ENCODE measurements at regions not wholly inside any gene's neighbourhood (a gene's known extent, or its start where the extent isn't known, plus 50 kb on each side); places are given as distances from the start of the nearest gene placed in this dataset.

DNA sequence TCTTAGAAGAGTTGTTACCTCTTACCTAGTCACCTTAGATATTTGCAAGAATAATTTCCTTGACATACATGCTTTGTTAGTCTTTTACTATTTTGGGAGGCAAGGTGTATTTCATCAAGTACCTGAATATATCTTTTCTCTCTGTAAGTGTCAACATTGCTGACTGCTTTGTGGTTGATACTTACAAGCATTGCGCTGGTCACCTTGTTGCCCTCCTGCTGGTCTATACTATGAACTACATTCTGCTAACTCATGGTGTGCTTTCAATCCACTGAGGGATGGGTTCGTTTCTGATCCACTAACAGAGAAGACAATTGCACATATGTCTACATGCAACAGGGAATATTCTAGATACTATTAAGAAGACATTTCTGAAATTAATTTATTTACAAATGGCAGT is 837.8 kb upstream of the COBL start:
- DNase-seq: no peak
- no peak for TF ChIP-seq POLR2A (IDR thresholded peaks at IDR 0.05)
- no peak for TF ChIP-seq CTCF (IDR thresholded peaks at IDR 0.05)
- H3K4me3 ChIP-seq: no peak overlapping the region
- no peak overlapping the region for H3K27ac ChIP-seq
- intact Hi-C loops (cut with DNase I; ENCODE audit: low total_unique reads): no loop called here
- 89 to 95% methylated on average over 2 of the region's 2 CpGs for WGBS, 2 donors
- H3K36me3 ChIP-seq (ENCODE audit: low read depth, missing control alignments): no peaks in the 10 kb centered on the region
- H3K9me3 ChIP-seq: no peaks in the 10 kb centered on the region
- H3K4me1 ChIP-seq: no peaks in the 10 kb centered on the region
- no peaks in the 10 kb centered on the region for H3K27me3 ChIP-seq

DNA sequence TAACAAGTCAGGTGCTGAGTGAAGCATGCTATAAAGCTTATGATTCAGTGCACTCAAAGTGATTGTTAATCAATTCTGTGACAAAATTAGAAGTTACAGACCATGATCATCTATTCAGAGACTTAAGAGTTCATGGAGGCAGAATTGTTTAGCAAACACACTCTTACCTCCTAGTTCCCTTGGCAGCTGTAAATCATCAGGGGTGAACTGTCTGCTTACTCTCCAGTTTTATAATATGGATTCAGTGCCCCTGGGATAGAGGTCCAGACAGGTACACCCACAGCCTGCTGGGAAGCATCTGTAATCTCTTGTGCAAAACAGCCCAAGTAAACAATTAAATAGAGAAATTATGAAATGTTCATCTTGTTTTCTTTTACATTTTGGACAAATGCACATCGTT is 835.0 kb upstream of the COBL start:
- H3K36me3 ChIP-seq (ENCODE audit: low read depth, missing control alignments): no peaks in the 10 kb centered on the region
- no peak for DNase-seq
- H3K9me3 ChIP-seq: no peaks in the 10 kb centered on the region
- intact Hi-C loops (cut with DNase I; ENCODE audit: low total_unique reads): no loop called here
- no peak overlapping the region for H3K4me3 ChIP-seq
- WGBS, 2 donors: 55 to 65% methylated on average over 1 of the region's 1 CpG
- no peak for TF ChIP-seq POLR2A (IDR thresholded peaks at IDR 0.05)
- no peak for TF ChIP-seq CTCF (IDR thresholded peaks at IDR 0.05)
- H3K27me3 ChIP-seq: no peaks in the 10 kb centered on the region
- no peaks in the 10 kb centered on the region for H3K4me1 ChIP-seq
- H3K27ac ChIP-seq: no peak overlapping the region

DNA sequence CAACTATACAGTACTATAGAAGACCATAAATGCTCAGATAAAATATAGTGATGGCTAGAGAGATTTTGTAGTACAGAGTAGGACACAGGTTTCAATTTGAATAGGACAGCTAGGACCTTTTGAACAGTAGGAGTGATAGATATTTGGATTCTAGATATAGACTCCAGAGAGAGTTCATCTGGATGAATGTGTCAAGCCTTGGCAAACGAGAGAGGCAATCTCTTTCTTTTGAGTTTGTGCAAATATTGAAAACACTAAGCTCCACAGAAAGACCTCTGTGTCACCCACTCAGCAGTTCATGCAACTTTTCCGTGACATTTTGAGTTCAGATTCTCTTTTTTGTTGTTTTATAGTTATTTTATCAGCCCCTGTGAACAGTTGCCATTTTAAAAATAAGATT is 834.3 kb upstream of the COBL start:
- Histone ChIP-seq H3K27ac (no peak overlapping the region), H3K4me3 (no peak overlapping the region), H3K36me3 (ENCODE audit: low read depth, missing control alignments) (no peaks in the 10 kb centered on the region), H3K27me3 (no peaks in the 10 kb centered on the region), H3K4me1 (no peaks in the 10 kb centered on the region), H3K9me3 (no peaks in the 10 kb centered on the region)
- intact Hi-C loops (cut with DNase I; ENCODE audit: low total_unique reads): no loop called here
- no peak for TF ChIP-seq POLR2A (IDR thresholded peaks at IDR 0.05)
- TF ChIP-seq CTCF (IDR thresholded peaks at IDR 0.05): no peak
- no peak for DNase-seq
- WGBS, 2 donors: 64 to 67% methylated on average over 2 of the region's 2 CpGs

DNA sequence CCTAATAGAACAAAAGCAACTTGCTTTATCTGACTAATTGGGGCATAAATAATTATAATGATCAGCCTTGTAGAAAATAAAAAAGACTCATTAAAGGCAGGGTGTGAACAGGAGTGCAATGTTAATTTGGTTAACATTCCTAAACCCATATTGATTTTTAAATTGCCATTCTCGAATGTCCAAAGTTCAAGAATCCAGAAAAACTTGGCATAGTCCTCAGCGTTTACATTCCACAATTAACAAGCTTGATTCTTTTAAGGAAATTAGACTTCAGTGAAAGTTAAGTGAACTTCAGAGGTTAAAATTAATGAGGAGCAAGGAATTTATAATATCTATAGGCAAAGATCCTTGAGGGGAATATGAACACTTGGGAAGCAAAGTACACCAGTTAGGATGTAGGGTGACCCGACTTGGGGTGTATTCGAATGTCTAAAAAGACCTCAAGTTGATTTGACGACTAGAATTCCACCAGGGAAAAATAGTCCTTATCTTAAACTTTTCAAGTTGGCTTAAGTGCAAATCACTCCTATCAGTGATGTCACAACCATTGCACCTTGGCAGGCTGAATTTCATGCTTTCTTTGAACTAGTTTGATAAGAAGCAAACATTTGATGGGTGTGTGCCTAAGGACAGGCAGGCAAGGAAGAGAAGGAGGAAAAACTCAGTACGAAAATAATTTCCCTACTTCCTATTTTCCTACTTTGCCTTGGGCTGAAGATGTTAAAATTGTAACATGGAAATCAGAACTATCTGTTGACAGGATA is 830.4 kb upstream of the COBL start:
- Histone ChIP-seq H3K9me3 (no peaks in the 10 kb centered on the region), H3K4me3 (no peak overlapping the region), H3K36me3 (ENCODE audit: low read depth, missing control alignments) (no peaks in the 10 kb centered on the region), H3K4me1 (no peaks in the 10 kb centered on the region), H3K27ac (no peak overlapping the region), H3K27me3 (no peaks in the 10 kb centered on the region)
- intact Hi-C loops (cut with DNase I; ENCODE audit: low total_unique reads): no loop called here
- WGBS, 2 donors: 42 to 46% methylated on average over 6 of the region's 6 CpGs
- DNase-seq: no peak
- TF ChIP-seq CTCF (IDR thresholded peaks at IDR 0.05) (no peak), POLR2A (IDR thresholded peaks at IDR 0.05) (no peak)

GRCh38 chr7:52143219-52143618 is 826.6 kb upstream of the COBL start:
- Histone ChIP-seq H3K4me1 (no peaks in the 10 kb centered on the region), H3K36me3 (ENCODE audit: low read depth, missing control alignments) (no peaks in the 10 kb centered on the region), H3K4me3 (no peak overlapping the region), H3K27me3 (no peaks in the 10 kb centered on the region), H3K27ac (no peak overlapping the region), H3K9me3 (no peaks in the 10 kb centered on the region)
- no peak for TF ChIP-seq CTCF (IDR thresholded peaks at IDR 0.05)
- no peak for TF ChIP-seq POLR2A (IDR thresholded peaks at IDR 0.05)
- WGBS, 2 donors: 73 to 83% methylated on average over 4 of the region's 4 CpGs
- no peak for DNase-seq
- intact Hi-C loops (cut with DNase I; ENCODE audit: low total_unique reads): no loop called here

All from testis (tissue), 2 donors.